GM19468 (cell line): ENCODE measurements at regions not wholly inside any gene's neighbourhood (a gene's known extent, or its start where the extent isn't known, plus 50 kb on each side); places are given as distances from the start of the nearest gene placed in this dataset.

ENCODE experiments used
- ATAC-seq: cut with Tn5 transposase; IDR thresholded peaks from one replicate; pipeline ENCODE4 v1.9.1; 2021; ENCODE audit warnings: mild to moderate bottlenecking, moderate library complexity, moderate number of reproducible peaks; ENCODE audit not compliant: unreplicated experiment; ENCODE audit errors: extremely low read depth

DNA sequence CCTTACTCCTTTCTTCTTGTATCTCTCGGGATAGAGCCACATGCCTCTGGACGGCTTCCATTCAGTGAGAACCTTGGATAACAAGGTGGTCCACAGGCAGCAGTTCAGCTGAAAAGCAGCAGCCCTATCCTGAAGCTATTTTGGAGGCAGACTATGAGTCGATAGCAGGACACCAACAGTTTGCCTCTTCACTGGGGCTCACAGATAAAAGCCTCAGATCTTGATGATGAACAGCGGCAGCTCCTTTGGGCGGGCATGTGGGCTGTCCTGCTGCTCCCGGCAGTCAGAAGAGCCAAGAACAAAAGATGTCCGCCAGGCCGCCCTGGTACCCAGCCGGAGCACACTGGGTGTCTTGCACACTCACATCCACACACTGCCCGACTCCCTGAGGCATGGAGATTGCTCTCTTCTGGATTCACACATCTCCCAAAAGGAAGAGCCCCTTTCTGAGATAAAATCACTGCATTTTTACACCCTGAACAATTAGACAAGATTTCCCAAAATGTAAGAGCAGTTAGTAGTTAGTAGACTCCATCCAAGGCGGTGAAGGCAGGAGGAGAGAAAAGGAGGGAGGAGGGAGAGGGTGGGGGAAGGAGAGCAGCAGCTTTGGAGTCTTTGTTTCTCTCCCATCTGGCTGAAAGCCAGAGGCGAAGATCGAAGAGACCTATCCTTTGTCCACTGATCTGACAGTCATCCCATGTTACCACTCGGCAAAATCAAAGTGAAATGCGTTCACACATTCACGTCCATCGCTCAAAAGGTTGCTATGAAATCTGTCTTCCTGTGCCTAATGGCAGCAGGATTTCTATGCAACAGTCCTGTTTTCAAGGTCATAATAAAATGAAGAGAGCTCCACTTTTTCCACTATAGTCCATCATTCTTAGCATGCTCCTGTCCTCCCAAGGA lies 90.1 kb upstream of the KLF7 start:
- no peak for ATAC-seq

DNA sequence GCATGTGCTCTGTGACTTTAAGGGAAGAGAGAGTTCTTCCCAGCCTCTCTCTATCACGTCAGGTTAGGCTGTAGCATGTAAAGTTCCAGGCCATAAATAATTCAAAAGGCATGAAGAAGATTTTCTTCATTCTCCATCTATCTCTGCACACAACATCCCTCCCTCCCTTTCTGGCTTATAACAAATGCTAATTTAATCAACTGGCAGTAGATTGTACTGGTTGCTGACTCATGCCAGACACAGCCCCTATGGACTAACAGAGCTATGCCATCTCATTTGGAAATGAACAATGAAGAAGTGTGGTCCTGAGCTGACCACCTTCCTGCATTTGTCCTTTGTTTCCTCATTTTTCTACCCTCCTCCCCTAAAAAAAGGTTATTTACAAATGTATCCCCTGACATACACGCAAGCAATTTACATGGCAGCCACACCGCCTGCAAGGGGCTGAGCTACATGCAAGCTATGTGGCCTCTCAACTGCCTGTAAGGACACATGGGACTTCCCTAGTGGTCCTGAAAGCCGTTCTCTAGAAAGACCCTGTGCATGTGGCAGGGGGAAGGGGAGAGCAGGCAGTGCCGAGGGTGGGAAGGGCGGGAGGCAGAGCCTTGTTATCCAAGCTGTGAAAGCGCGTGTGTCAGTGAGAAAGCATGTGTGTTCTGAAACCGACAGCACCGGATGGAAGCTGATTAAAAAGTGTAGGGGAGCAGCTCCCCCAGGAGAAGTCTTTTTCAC lies 90.9 kb upstream of the KLF7 start:
- no peak for ATAC-seq

GRCh38 chr2:207257251-207258250 lies 91.8 kb upstream of the KLF7 start:
- ATAC-seq, result no peak

GRCh38 chr2:207258263-207258991 lies 92.7 kb upstream of the KLF7 start:
- no peak for ATAC-seq

DNA sequence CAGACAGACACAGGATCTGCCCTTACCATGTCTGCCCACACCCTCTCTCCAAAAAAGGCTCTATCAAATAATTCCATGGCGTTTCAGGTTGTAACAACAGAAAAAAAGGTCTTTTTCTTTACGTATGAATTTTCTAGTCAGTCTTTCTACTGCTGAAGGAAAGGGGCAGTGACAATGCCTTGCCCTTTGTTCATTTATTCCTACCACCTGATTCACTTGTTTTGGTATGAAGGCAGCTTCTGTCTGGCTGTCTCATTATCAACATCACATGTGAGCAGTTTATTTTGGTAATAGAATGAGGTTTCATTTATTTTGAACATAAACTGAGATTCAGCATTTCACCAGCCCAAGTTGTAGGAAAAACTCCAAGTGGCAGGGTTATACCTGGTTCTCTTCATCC lies 94.3 kb upstream of the KLF7 start:
- no peak for ATAC-seq

- ATAC-seq, result no peak
Observed at GRCh38 chr2:207260947-207261346, 95.2 kb upstream of the KLF7 start.

GRCh38 chr2:207264310-207264709 lies 98.6 kb upstream of the KLF7 start:
- ATAC-seq, result no peak

- no peak for ATAC-seq
Observed at GRCh38 chr2:207265332-207265731, 99.6 kb upstream of the KLF7 start.

DNA sequence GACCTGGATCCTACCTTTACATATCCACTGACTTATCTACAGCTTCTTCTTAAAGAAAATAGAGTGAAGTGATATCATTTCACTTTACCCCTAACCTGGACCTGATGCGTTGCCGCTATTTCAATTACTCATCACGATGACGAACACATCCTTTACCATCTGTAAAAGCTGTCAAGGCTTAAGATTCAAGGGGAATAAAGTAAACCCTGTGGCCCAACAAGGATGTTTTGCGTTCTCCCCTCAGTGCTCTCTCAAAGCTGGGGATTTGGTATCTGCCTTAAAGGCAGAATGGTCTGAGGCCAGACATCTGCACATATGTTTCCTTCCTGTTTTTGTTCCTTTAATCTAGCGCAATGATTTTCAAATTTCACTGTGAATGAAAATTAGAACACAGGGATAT lies 100.1 kb upstream of the KLF7 start:
- ATAC-seq, result no peak

DNA sequence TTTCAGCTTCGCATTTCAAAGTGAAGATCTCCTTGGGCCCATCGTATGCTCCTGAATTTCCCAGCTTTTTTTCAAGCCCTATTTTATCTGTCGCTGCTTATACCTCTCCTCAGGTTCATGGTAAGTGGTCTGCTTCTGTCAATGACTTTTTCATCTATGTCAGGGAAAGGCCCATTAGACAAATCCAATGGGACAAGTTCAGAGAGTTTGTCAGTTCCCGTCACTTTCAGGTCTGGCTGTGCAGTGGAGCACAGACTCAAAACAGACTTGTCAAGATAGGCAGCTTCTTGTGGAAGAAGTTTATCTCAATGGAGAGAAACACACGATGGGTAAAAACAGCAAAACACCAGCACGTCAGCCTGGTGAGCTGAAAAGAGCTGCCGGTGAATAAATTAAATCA lies 100.9 kb upstream of the KLF7 start:
- no peak for ATAC-seq

DNA sequence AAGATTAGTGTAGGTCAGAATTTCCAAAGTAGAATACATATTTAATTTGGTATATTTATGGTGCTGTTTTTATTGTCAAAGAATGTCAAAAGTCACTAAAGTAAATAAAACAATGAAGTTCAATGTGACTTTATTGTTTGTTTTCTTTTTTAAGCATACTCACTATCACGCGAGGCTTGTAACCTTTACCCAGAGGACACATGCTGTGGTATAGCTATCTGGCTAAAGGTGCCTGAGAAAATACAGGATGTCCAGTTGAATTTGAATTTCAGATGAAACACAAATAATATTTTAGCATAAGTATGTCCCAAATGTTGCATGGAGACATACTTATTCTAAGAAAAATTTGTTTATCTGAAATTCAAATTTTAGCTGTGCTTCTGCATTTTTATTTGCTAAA lies 103.3 kb upstream of the KLF7 start:
- no peak for ATAC-seq

DNA sequence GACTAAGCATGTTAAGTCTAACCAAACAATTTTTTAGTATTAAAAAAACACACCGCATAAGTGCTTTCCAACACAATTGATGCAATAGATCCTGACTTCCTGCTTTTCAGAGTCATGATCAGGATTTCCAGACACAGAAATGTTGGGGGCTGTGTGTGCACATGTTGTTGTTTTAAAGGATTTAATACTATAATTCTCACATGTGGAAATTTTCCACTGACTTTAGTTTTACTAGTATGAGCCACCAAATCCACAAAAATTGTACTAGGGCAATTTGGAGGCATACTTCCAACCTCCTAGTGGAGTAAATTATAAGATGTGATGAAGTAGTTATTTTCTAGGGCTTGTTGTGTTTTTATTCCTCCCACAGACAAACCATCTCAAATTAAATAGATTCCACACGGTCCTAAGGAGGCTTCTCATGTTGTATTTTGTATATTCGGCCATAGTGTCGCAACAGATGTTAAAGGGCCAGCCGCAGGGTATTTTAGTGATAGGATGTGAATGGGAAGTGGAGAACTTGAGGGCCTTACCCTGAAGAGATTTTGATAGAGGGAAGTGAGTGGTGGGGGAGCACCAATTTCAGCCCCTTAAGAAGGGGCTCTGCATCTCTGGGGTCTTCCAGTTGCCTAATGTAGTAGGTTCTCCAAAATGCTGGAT lies 108.9 kb upstream of the KLF7 start:
- no peak for ATAC-seq

GRCh38 chr2:207275779-207276178 lies 110.0 kb upstream of the KLF7 start:
- no peak for ATAC-seq

DNA sequence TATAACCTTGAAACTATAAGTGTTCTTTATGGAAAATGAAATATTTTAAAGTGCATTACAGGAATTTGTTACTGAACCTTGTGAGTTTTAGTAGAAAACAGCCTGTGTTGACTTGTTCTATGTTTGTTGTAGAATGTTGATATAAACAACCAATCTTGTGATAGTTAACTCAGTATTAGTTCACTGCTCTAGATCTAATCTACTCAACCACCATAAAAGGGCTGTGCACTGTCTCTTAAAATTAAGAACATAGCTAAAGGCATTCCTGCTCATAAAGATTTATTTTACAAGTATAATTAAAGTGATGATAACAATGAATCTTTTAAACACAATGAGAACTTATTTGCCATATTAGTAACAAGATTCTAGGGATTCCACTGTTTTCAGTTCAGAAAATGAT lies 110.5 kb upstream of the KLF7 start:
- ATAC-seq, result no peak

GRCh38 chr2:207276858-207277257 lies 111.1 kb upstream of the KLF7 start:
- no peak for ATAC-seq

GRCh38 chr2:207279520-207279919 lies 113.8 kb upstream of the KLF7 start:
- ATAC-seq, result no peak

GRCh38 chr2:207281436-207281835 lies 115.7 kb upstream of the KLF7 start:
- no peak for ATAC-seq

- ATAC-seq, result no peak
Observed at GRCh38 chr2:207282916-207283315, 117.2 kb upstream of the KLF7 start.

GRCh38 chr2:207283356-207283755 lies 117.6 kb upstream of the KLF7 start:
- ATAC-seq, result no peak
